Body of pancreas (tissue), 4 donors: ENCODE measurements at regions not wholly inside any gene's neighbourhood (a gene's known extent, or its start where the extent isn't known, plus 50 kb on each side); places are given as distances from the start of the nearest gene placed in this dataset.

Source experiments
- CTCF ChIP-seq, 7 experiments: fragments of 450-650 bp in 4 of 7; fragments of 200-600 bp in 3 of 7; sonication (generic) in 3 of 7; IDR thresholded peaks; one replicate each; pipeline ENCODE4 v1.5.1; 2016 to 2019; ENCODE audit warnings: antibody characterized with exemption in 7 of 7
- POLR2A ChIP-seq, 3 donors: fragments of 450-650 bp; IDR thresholded peaks; one replicate each; pipeline ENCODE4 v1.6.1; 2016; ENCODE audit warnings: antibody characterized with exemption in 3 of 3, mild to moderate bottlenecking in 2 of 3

DNA sequence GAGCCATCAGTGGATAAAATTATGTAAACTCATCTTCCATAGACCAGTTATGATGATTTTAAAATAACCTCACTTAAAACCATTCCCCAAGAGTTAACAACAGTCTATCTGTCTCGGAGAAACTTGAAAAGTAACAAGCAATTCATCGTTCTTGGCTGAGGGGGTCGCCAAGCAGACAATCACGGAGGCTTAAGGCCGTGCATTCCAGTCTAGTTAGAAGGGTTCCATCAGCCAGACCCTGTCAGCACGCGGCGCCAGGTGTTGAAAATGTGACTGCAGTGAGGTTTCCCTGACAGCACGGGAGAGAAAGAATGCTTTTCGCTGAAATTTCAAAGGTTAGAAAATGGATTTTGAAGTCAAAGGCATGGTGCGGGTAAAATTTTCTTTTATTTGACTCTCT lies 1025.0 kb upstream of the CELF2 start:
- TF ChIP-seq CTCF (IDR thresholded peaks at IDR 0.05) (no peak), POLR2A (IDR thresholded peaks at IDR 0.05) (no peak)
